K562 (cell line): ENCODE measurements at regions not wholly inside any gene's neighbourhood (a gene's known extent, or its start where the extent isn't known, plus 50 kb on each side); places are given as distances from the start of the nearest gene placed in this dataset.

ENCODE experiments used
- ATAC-seq: fragments of 200-7000 bp; cut with Tn5 transposase; 3 replicates; pipeline ENCODE4 v1.9.1; 2020; ENCODE audit warnings: moderate library complexity
- BruUV-seq: library from RNA; stranded (reverse); fragments of 400-500 nt; replicated peaks from 2 replicates; lab custom pipeline; 2021; lab: Mats Ljungman, UMichigan
- CTCF ChIA-PET: fragments of 300-600 bp; formaldehyde crosslinking; extraction: SDS; loops from one replicate; lab custom pipeline; 2021; ENCODE audit warnings: low intra/inter-chr PET ratio; lab: Yijun Ruan, JAX
- POLR2A ChIA-PET: fragments of 300-600, 350-650 bp; sonication (Branson Sonifier 250); formaldehyde crosslinking; extraction: SDS; loops from one replicate; lab custom pipeline; 2021; ENCODE audit warnings: antibody characterized with exemption, inconsistent platforms; lab: Yijun Ruan, JAX
- DNase-seq, 4 experiments: peaks; one replicate each; pipeline versions ENCODE4 v3.0.0 to v3.0.0-alpha.2; 2011 to 2018; ENCODE audit warnings: low spot score in 3 of 4, mixed read lengths in 3 of 4; ENCODE audit errors: extremely low read depth in 1 of 4
- FAIRE-seq: peaks from 2 replicates; lab custom pipeline; 2011; peaks lifted over from hg19 to GRCh38; lab: Jason Lieb, UNC
- H2AFZ ChIP-seq: 2 replicates; pipeline ENCODE4 v1.6.0; 2011; ENCODE audit warnings: low read depth, low read length, control low read depth, inconsistent platforms
- H3K27ac ChIP-seq: fragments of 200-600 bp; 3 replicates; pipeline ENCODE4 v1.8.0; 2011; ENCODE audit warnings: low read depth, mild to moderate bottlenecking, control low read depth, inconsistent platforms, low read length, moderate library complexity, mixed read lengths; ENCODE audit errors: extremely low read depth
- H3K27me3 ChIP-seq, 2 experiments: fragments of 300-600 bp in 1 of 2; 2 replicates in 1 of 2; 3 replicates in 1 of 2; pipeline versions ENCODE4 v1.6.0 to v1.8.0; 2011; ENCODE audit warnings: inconsistent platforms in 2 of 2, low read length in 2 of 2, mild to moderate bottlenecking in 1 of 2, mixed read lengths in 1 of 2, moderate library complexity in 1 of 2; ENCODE audit not compliant: control insufficient read depth in 2 of 2, insufficient read depth in 2 of 2
- H3K36me3 ChIP-seq: fragments of 300-600 bp; 3 replicates; pipeline ENCODE4 v1.8.0; 2011; ENCODE audit warnings: mild to moderate bottlenecking, low read length, inconsistent platforms; ENCODE audit not compliant: control insufficient read depth, insufficient read depth
- H3K4me1 ChIP-seq, 2 experiments: fragments of 200-600 bp in 1 of 2; replicated peaks in 1 of 2; 2 replicates in 1 of 2; 3 replicates in 1 of 2; pipeline versions ENCODE4 v1.5.1 to v1.8.0; 2011; ENCODE audit warnings: inconsistent platforms in 2 of 2, low read length in 2 of 2, mild to moderate bottlenecking in 1 of 2, mixed read lengths in 1 of 2, moderate library complexity in 1 of 2; ENCODE audit not compliant: control insufficient read depth in 2 of 2, insufficient read depth in 2 of 2
- H3K4me2 ChIP-seq: 2 replicates; pipeline ENCODE4 v1.6.1; 2011; ENCODE audit warnings: low read length, control low read depth, inconsistent platforms, mixed read lengths; ENCODE audit not compliant: insufficient read depth
- H3K4me3 ChIP-seq: fragments of 200-600 bp; sonication (generic), shearing (Covaris generic); 2 replicates; pipeline ENCODE4 v1.5.1; 2016; ENCODE audit warnings: control low read depth, inconsistent platforms
- H3K79me2 ChIP-seq: fragments of 200-600 bp; 3 replicates; pipeline ENCODE4 v1.8.0; 2011; ENCODE audit warnings: low read length, inconsistent platforms; ENCODE audit not compliant: control insufficient read depth, insufficient read depth
- H3K9ac ChIP-seq, 2 experiments: 2 replicates each; pipeline versions ENCODE4 v1.6.0 to v1.6.1; 2011; ENCODE audit warnings: low read depth in 2 of 2, low read length in 2 of 2, control low read depth in 1 of 2, inconsistent platforms in 1 of 2, mild to moderate bottlenecking in 1 of 2, mixed read lengths in 1 of 2; ENCODE audit not compliant: insufficient read depth in 1 of 2
- H3K9me1 ChIP-seq: one replicate; pipeline ENCODE4 v1.6.0; 2011; ENCODE audit warnings: inconsistent platforms, mild to moderate bottlenecking, low read length, moderate library complexity; ENCODE audit not compliant: control insufficient read depth, insufficient read depth
- H3K9me3 ChIP-seq: replicated peaks from 2 replicates; pipeline ENCODE4 v1.5.1; 2011; ENCODE audit warnings: low read depth, low read length, inconsistent platforms; ENCODE audit not compliant: control insufficient read depth, insufficient read depth
- H4K20me1 ChIP-seq: replicated peaks from 2 replicates; pipeline ENCODE4 v1.6.1; 2011; ENCODE audit warnings: low read length, inconsistent platforms, mixed read lengths; ENCODE audit not compliant: control insufficient read depth, insufficient read depth
- ASH1L ChIP-seq: fragments of 450-650 bp; IDR thresholded peaks from 2 replicates; pipeline ENCODE4 v1.6.1; 2018; ENCODE audit warnings: borderline replicate concordance, mild to moderate bottlenecking, low read depth; ENCODE audit not compliant: partially characterized antibody
- EP300 ChIP-seq: IDR thresholded peaks from 2 replicates; pipeline ENCODE4 v1.6.1; 2012; ENCODE audit warnings: low read length, improper control_type of control experiment
- EP400 ChIP-seq: fragments of 450-650 bp; IDR thresholded peaks from 2 replicates; pipeline ENCODE4 v1.6.1; 2017; ENCODE audit warnings: antibody characterized with exemption, mild to moderate bottlenecking, moderate library complexity
- MTA3 ChIP-seq: fragments of 450-650 bp; formaldehyde crosslinking; IDR thresholded peaks from 2 replicates; pipeline ENCODE4 v1.6.1; 2017; ENCODE audit warnings: mild to moderate bottlenecking, borderline replicate concordance
- PURB ChIP-seq: sonication (generic); formaldehyde crosslinking; IDR thresholded peaks from 2 replicates; pipeline ENCODE4 v1.9.0; 2021; ENCODE audit warnings: low read depth, mild to moderate bottlenecking, missing genetic modification reagents
- SREBF2 ChIP-seq: sonication (generic); formaldehyde crosslinking; IDR thresholded peaks from 2 replicates; pipeline ENCODE4 v1.4.0; 2020; ENCODE audit warnings: mild to moderate bottlenecking, missing genetic modification reagents
- STAT5A ChIP-seq: IDR thresholded peaks from 2 replicates; pipeline ENCODE4 v1.6.1; 2012; ENCODE audit warnings: low read length, inconsistent platforms, borderline replicate concordance
- ZMIZ1 ChIP-seq, 2 experiments: fragments of 150-350 bp in 1 of 2; IDR thresholded peaks; 2 replicates each; pipeline ENCODE4 v1.6.1; 2012 to 2016; ENCODE audit warnings: low read depth in 2 of 2, low read length in 2 of 2, mild to moderate bottlenecking in 1 of 2, moderate library complexity in 1 of 2
- ZNF143 ChIP-seq: sonication (generic); formaldehyde crosslinking; IDR thresholded peaks from 2 replicates; pipeline ENCODE4 v1.9.0; 2022; ENCODE audit warnings: mild to moderate bottlenecking, missing genetic modification reagents
- ZNF408 ChIP-seq: fragments of 250-450 bp; sonication (Bioruptor Pico); IDR thresholded peaks from 2 replicates; pipeline ENCODE4 v1.4.0; 2020; ENCODE audit warnings: low read depth, mild to moderate bottlenecking, moderate library complexity
- WGBS: fragments of 100-300 bp; shearing (Covaris generic); methylation state at CpG from one replicate; pipeline ENCODE4 v1.1.6; 2016; ENCODE audit warnings: low coverage, mixed read lengths; ENCODE audit not compliant: insufficient coverage; ENCODE audit errors: missing lambda C conversion rate; 5-methylcytosine and 5-hydroxymethylcytosine counted together
- in situ Hi-C: fragments of 300-500 bp; cut with MboI; formaldehyde crosslinking; loops from 4 replicates; pipeline ENCODE4 v1.15.0; 2018; ENCODE audit warnings: inconsistent platforms, mixed read lengths
- intact Hi-C: fragments of 100-400 bp; cut with micrococcal nuclease; formaldehyde crosslinking; loops from 2 replicates; pipeline ENCODE4 v1.14.2; 2022
- TF ChIP-seq, protein P1 (sequence below): IDR thresholded peaks from 2 replicates; pipeline ENCODE4 v1.6.1; 2011; ENCODE audit not compliant: insufficient read length; ENCODE audit errors: extremely low read depth

- no peaks in the 10 kb centered on the region for H3K36me3 ChIP-seq
- no peaks in the 10 kb centered on the region for H3K79me2 ChIP-seq
- no peaks in the 10 kb centered on the region for H3K9me1 ChIP-seq
- H3K9ac ChIP-seq, result no peak overlapping the region
- WGBS, result 0% methylated on average over 1 of the region's 1 CpG
- no peak overlapping the region for H3K27ac ChIP-seq
- in situ Hi-C loops (no loop called here), intact Hi-C loops (loop anchor here (10.0 kb wide), 1 partner anchor 457 kb away; no protein-coding TSS in a partner anchor)
- no peak overlapping the region for H3K4me3 ChIP-seq
- no peaks in the 10 kb centered on the region for H3K4me1 ChIP-seq
- BruUV-seq, result no TSS peak
- no peak for TF ChIP-seq STAT5A
- no peak for TF ChIP-seq ASH1L
- TF ChIP-seq SREBF2 (CRISPR knock-in tag), result no peak
- TF ChIP-seq ZMIZ1 (IDR thresholded peaks at IDR 0.05; ENCODE audit: low read depth in 2 of 2, low read length in 2 of 2), result no peak
- TF ChIP-seq ZNF408 (CRISPR knock-in tag), result no peak
- TF ChIP-seq ZNF143 (CRISPR knock-in tag), result no peak
- no peak for TF ChIP-seq PURB (CRISPR knock-in tag)
- TF ChIP-seq, protein P1, sequence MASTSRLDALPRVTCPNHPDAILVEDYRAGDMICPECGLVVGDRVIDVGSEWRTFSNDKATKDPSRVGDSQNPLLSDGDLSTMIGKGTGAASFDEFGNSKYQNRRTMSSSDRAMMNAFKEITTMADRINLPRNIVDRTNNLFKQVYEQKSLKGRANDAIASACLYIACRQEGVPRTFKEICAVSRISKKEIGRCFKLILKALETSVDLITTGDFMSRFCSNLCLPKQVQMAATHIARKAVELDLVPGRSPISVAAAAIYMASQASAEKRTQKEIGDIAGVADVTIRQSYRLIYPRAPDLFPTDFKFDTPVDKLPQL, result no peak
- no peak for TF ChIP-seq EP400
- TF ChIP-seq EP300, result no peak
- TF ChIP-seq MTA3, result no peak
- H3K9me3 ChIP-seq, result no peaks in the 10 kb centered on the region
- DNase-seq (no peak), ATAC-seq (no peak), FAIRE-seq (no peak)
- H4K20me1 ChIP-seq, result no peaks in the 10 kb centered on the region
- H2AFZ ChIP-seq, result no peak overlapping the region
- POLR2A ChIA-PET, result no interaction called here
- no peaks in the 10 kb centered on the region for H3K27me3 ChIP-seq
- CTCF ChIA-PET, result no interaction called here
- no peak overlapping the region for H3K4me2 ChIP-seq
Measured at GRCh38 chr1:87497380-87498203, 168.9 kb downstream of the LMO4 start.
